ENCODE measurements at regions not wholly inside any gene's neighbourhood (a gene's known extent, or its start where the extent isn't known, plus 50 kb on each side); places are given as distances from the start of the nearest gene placed in this dataset.

DNA sequence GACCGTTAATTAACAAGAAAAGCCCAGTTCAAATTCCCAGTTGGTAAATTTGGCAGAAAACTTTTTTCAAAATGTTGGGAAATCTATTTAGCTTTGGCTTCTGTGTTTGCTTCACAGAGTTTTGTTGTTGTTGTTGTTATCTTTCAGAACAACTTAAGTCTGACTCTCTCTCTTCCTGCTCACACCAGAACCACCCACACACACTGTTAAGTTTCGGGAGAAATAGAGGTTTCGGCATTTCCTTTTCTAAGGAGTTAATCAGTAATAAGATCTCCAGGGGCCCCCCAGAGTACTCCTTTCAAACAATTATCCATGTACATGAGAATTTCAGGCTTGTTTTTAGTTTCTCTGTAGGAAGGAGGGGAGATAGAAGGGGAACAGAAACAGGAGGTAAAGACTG is 106.2 kb upstream of the PTCHD1 start:
- DNase-seq (ENCODE audit: low read depth), result no peak

DNA sequence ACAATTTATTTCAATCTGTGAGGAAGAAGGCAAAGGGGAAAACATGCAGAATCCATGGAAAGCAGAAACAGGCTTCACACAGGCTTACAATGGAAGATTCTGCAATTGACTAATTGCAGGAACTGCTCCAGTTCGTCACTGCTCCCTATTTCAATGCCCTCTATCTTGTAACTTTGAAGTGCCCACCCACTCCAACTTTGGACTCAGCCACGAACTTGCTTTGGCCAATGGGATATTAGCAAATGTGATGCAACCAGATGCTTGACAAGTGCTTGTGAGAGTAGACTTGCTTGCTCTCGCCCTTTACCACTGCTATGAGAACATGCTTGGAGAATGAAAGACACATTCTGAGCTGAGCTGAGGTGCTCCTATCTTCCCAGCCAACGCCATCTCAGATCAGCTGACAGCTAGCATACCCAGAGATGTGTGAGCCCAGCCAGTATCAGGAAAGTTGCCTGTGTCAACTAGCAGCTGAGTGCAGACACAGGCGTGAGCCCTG is 105.7 kb upstream of the PTCHD1 start:
- DNase-seq (ENCODE audit: low read depth), result no peak

DNA sequence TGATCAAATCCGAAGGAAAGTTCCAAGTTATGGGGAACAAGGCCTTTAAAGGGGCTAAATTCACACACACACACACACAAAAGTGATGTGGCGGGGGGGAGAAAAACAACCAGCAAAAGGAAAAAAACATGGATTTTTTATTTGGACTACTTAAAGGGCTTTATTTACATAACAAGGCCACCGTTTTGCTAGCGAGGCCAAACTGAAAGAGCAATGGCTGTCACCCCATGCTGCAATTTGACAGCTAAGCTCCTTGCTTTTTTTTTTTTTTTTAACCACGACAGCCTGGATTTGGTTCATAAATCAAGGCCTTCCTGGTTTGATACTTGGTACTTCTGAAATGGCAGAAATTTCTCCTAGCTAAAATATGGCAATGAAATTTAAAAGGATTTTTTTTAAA is 99.6 kb upstream of the PTCHD1 start:
- DNase-seq (ENCODE audit: low read depth), result no peak

DNA sequence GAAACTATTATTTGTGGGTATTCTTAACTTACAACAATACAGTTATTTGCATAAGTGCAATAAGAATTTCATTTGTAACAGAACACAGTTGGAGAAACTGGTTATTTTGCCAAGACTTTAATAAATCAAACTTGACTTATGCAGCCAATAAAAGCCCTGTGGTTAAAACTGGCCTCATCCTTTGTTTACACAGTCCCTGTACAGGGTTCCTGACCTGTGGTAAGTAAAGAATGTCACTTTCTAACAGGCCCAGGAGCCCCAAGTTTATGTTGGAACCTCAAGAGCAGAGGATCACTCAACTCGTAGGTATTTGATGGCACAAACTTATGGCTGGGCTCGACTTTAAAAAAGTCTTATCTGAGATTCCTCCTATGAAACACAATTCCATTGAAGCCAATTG is 88.6 kb upstream of the PTCHD1 start:
- DNase-seq (ENCODE audit: low read depth), result no peak

DNA sequence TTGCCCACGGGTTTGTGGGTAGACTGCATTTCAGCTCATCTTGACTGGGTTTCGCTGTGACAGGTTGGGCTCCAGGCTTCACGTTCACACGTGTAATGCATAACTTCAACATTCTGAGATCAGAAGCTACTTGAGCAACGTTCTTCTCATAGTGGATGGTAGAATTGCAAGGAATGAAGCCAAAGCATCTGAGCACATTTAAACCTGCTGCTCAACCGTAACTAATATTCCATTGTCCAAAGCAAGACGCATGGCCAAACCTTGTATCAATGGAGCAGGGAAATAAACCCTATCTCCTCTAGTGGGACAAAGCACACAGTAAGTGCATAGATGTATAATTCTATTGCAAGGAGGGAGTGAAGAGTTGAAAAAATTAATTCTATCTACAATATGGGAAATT is 86.5 kb upstream of the PTCHD1 start:
- no peak for DNase-seq (ENCODE audit: low read depth)

DNA sequence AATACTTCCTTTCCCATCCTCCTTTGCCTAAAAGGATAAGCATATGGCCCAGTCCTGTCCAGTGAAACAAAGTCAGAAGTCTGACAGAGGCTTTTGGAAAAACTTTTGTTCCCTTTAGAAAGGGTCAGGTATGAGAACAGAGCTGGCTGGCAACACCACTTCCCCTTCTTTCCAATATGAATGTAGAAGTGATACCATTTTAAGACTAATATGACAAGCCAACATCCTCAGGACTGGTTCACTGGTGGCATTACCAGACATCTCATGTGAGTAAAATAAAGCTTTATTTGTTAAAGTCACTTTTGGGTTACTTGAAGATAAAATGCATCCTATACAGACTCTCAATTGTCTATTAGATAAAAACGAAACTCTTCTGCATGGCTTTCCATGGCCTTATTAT is 83.6 kb upstream of the PTCHD1 start:
- no peak for DNase-seq (ENCODE audit: low read depth)

DNA sequence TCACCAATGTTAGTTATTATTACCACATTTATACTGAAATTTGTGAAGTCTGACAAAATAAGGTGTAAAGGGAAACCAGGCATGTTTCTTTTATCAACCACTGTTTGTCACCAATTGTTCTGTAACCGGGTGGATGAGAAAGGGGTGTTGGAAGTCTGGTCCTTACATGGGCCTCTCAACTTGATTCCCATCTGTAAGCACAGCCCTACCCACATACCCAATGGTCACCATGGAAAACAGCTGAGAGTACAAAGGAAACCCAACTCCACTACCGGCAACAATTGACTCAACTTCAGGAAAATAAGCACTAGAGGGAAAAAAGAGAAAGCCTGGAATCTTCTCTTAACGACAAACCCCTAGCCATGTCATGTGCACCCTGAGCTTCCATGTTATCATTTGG is 70.8 kb upstream of the PTCHD1 start:
- no peak for DNase-seq (ENCODE audit: low read depth)

DNA sequence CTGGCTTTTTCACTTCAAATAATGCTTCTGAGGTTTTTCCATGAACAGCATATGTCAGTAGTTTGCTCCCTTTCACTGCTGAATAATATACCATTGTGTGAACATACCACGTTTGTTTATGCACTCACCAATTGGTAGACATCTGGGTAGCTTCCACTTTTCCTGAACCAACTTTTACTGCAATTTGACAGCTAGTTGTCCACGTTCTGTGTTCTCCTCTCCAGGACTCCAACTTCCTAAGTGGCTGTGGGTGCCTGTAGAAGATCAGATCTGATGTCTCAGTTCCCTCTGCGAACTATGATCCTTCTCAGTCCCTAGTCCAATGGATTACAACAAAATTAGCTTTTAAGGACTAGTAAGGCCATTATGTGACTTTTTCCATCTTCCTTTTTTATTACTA is 64.7 kb upstream of the PTCHD1 start:
- no peak for DNase-seq (ENCODE audit: low read depth)

DNA sequence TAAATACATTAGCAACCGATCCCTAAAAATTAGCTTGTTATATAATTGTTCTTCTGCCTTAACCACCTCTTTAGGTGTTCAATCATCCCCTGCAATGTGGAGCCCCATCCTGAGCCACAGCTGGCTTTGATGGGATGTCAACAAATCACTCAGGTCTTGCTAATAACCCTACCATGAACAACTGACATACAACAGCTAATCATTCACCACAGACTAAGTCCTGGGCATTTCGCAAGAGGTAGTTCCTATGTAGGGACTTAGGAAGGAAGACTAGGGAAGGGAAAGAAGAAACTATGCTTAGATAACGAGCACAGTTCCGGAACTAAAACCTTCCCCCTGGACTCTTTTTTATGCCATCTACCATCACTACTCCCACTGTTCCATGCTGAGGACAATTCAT is 63.6 kb upstream of the PTCHD1 start:
- DNase-seq (ENCODE audit: low read depth), result no peak

DNA sequence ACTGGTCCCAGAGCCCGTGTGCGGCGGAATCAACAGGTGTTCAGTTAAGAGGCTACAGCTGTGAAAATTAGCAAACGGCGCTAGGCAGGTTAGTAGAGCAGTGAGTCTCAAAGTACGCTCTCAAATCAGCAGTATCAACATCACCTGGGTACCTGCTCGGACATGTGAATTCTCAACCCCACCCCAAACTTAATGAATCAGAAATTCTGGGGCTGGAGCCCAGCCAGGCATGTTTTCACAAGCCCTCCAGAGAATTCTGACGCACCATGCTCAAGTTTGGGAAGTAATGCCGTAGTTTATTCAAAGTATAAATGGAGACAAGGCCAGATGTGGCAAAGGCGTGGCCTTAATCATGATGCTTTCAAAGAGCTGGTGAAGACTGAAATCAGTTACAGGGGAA is 58.2 kb upstream of the PTCHD1 start:
- no peak for DNase-seq (ENCODE audit: low read depth)

Measured in HT1080 (cell line).